Ramos (cell line): ENCODE measurements at regions not wholly inside any gene's neighbourhood (a gene's known extent, or its start where the extent isn't known, plus 50 kb on each side); places are given as distances from the start of the nearest gene placed in this dataset.

ENCODE experiments used
- in situ Hi-C: fragments of 300-500 bp; cut with MboI; formaldehyde crosslinking; loops from one replicate; pipeline ENCODE4 v1.14.3; 2022; ENCODE audit warnings: low sequenced_read_pairs; ENCODE audit not compliant: unreplicated experiment

DNA sequence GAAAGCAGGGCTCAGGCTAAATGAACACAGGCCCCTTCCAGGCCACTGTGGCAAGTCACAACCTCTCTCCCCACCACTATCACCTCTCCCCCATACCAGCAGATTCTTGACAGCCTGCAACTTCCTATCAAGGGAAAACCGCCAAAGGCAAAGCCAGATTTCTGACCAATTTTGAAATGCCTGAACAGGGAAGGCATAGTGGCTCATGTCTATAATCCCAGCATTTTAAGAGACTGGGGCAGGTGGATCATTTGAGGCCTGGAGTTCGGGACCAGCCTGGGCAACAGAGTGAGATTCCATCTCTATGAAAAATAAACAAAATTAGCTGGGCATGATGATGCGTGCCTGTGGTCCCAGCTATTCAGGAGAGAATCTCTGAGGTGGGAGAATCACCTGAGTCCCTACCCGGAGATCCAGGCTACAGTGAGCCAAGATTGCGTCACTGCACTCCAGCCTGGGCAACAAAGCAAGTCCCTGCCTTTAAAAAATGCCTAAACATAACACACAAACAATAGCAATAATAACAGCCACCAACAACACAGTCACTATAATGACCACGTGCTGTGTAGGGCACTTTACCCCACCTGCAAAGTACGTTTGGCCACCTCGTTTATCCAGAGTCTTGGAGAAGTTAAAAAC, 75.5 kb upstream of the GLI2 start:
- in situ Hi-C loops, result no loop called here

DNA sequence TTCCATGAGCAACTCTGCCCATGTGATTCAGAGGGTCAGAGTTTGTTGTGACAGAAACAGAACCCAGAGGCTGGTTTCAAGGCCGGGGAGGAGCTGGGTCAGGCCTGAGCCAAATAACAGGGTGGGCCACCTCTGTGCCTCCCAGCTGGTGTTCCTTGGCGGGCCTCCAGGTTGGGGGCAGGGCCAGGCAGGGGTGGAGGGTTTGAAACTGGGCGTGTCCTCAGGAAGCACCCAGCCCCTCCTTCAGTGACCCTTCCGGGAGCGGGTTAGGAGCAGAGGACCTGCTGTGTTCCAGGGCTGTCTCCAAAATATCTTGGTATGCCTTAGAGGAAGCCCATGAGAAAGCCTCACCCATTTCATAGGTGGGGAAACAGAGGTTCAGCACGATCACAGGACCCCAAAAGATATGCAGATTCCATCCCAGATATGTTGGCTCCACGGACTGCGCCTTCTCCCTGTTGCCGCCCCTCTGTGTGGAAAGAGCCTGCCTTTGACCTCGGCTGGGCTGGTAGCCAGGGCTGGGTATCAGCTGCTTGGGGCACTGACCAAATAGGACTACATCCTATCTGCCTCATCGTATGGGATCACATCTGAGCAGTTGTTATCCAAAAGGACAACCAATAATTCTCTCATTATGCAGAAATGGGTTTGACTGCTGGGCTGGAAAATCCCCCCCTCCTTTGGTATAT, 74.8 kb upstream of the GLI2 start:
- in situ Hi-C loops, result no loop called here

DNA sequence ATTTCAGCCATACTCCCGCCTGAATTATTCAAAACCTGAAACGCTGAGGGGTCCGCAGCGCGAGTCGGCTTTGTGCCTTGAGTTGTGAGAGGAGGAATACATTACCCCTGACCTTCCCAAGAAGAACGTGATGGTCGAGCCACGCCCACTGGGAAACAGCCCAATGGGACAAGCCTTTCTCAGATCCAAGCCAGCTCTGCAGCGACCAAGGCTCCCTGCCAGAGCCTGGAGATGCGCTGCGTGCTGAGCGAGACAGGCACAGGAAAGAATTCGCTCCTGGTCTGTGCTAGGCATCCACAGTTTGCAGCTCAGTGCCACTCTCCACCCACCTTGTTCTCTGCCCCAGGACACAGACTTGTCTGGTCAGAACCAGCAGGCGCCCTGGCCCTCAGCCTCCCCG, 74.1 kb upstream of the GLI2 start:
- in situ Hi-C loops, result no loop called here

DNA sequence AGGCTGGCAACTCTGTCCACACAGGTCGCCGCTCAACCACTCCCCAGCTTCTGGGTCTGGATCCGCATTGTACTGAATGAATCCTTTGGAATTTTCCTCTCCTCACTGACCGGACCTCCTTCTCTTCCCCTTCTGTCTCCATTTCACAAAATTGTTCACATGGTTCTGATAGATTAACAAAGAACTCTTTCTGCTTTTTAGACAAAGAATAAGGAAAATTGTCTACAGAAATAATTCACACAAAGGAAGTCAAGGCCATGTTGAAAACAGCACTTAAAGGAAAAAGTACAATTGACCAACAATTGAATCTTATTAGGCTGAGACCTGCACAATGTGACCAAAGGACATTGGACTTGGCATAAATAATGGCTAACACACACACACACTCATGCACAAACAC, 73.6 kb upstream of the GLI2 start:
- in situ Hi-C loops, result no loop called here

DNA sequence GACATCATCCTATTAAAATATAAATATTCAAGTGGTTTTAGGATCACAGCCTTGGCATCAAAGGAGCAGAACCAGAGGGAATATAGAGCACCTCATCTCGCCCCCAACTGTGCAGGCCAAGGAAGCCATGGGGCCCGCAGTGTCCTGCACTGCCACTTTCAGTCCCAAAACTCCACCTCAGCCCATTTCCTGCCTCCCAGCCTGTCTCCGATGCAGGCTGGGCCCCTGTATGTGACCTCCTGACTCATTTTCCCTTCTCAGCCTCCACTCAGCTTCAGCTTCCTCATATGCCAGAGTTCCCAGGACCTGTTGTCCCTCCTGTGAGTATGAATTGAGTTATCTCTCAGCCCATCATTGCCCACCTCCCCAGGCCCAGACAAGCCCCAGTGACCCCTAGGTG, 72.9 kb upstream of the GLI2 start:
- in situ Hi-C loops, result no loop called here

DNA sequence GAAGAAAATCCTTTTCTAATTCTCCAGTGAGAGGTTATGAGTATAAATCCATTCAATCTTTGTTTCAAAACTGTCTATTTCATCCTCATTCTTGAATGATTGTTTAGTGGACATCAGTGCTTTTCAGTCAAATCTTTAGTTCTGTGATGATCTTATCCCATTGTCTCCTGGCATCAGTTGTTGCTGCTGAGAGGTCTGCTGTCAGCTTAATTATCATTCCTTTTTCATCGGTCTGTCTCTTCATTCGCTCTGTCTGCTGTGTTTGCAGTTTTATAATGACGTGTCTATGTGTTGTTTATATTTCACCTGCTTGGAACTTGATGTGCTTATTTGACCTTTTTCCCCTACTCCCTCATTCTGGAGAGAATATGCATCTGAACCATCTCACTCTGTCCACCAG, 69.2 kb upstream of the GLI2 start:
- in situ Hi-C loops, result no loop called here

DNA sequence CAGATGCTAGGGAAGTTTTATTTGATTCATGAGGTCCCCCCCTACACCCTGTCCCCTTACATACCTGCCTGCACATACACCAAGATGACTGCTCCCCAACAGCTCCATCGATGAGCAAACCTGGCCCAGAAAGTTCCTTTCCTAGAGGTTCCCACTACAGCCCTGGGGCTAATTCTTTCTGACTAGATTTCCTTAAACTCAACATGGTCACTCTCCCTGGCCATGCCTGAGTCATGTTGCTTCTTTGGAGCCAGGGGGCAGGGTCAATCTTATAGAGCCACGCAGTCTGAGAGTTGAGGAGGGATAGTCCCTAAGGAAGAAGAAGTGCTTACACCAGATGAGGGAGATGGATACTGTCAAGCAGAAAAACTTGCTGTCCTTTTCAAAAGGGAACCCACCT, 67.7 kb upstream of the GLI2 start:
- in situ Hi-C loops, result no loop called here

DNA sequence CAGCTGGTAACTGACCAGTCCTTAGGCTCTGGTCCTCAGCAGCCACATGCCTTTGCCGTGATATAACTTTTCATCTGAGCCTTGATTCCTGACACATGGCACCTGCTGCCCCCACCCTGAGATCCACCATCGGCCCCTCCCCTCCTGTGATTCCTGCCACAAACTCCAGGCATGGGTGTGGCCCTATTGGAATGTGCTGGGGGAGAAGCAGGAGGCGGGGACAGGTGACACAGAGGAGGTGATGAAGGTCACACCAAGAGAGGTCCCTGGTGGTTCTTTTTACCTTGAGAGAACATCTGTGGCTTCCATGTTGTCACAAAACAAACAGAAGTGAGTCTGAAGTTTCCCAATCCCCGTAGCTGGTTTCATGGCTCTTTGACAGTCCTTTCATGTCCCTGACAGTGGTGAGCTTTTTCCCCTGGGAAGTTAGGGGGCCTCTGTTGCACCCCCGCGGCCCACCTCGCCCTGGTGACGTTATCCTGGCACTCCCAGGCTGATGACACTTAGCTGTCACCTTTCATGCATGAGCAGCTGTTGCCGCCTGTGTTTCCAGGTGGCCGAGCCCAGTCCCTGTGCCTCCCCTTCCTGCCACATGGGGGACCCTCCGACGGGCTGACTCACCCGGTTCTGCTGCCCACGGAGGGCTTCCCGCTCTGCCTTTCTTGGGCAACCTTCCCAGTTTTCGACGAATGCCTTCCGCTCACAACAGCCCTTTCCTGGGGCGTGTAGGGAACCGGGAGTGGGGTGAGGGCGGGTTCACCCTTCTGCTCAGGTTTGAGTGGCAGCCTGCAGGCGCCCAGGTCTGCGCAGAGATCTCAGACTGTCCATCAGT, 66.3 kb upstream of the GLI2 start:
- in situ Hi-C loops, result no loop called here

DNA sequence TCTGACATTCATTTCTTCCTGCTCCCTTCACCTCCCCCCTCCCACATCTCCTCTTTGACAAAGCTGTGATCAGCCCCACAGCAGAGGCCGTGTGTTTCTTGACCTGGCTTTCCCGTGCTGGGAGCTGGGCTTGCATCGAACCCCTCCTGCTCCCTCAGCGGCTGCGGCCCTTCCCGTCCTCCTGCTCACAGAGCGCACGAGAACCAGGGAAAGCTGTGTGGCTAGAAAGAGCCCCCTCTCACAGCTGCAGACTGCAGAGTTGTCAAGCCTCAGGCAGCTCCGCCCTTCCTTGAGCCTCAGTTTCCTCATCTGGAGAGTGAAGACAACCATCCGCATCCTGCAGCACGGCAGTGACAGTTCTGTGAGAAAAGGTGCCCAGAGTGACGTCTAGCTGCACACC, 65.7 kb upstream of the GLI2 start:
- in situ Hi-C loops, result no loop called here

DNA sequence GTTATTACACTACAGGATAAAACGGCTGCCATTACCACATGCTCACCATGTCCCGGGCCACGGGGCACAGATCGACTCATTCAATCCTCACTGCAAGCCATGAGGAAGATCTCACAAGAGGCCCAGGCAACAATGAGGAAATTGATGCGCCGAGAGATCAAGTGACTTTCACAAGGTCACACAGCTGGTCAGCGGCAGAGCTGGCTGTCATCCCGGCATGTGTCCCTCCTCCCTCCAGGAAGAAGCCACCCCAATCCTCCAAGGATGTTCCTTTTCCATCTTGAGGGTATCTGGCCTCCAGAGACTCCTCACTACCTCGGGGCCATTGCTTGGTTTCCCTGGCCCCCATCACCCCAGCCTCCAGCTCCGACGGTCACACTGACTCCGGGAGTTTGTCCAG, 65.3 kb upstream of the GLI2 start:
- in situ Hi-C loops, result no loop called here

DNA sequence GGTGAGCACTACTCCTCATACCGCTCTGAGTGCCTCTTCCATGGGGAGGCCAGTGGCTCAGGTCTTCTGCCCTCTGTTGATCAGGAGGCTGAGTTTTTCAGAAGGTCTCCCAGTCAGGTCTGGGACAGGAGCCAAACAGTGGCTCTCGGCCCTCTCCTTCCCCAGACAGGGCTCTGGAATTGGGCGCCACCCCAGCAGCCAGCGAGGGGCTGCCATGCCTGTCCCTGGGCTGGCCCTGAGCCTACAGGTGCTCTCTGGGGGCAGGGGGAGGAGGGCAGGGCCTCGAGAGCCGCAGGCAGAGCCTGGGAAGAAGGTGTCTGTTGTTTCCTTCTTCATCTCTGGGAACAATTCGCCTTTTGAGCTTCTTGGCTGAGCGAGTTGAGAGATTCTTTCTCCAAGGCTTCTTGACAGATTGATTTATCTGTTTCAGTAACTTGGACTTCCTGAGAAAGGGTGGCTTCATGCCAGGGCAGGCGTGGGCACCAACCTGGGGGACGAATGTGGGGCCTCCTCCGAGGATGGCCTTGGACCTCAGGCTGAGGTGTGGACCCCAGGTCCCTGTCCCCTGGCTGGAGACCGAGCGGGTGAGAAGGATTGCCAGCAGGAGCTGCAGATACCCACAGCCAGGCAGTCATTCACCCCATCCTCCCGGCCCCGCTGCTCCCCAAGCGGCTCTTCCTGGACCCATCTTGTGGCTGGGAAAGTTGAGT, 64.7 kb upstream of the GLI2 start:
- in situ Hi-C loops, result no loop called here

DNA sequence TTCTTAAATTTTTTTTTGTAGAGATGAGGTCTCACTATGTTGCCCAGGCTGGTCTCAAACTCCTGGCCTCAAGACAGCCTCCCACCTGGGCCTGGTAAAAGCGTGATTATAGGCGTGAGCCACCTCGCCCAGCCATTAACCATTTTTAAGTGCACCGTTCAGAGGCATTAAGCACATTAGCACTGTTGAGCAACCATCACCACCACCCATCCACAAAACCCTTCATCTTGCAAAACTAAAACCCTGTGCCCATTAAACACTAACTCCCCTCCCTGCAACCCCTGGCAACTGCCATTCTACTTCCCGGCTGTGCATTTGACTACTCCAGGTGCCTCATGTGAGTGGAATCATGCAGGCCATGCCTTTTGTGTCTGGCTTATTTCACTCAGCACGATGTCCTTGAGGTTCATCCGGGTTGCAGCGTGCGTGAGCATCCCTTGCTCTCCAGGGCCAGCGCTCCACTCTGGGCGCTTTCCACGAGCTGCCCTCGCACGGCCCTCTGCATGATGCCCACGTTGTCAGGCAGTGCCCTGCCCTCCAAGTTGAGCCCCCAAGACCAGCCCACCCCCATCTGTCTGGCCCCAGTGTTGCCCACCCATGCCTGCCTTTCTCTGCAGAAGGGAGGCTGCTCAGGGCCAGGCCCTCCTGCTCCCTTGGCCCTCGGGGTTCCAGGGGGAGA, 63.0 kb upstream of the GLI2 start:
- in situ Hi-C loops, result no loop called here

DNA sequence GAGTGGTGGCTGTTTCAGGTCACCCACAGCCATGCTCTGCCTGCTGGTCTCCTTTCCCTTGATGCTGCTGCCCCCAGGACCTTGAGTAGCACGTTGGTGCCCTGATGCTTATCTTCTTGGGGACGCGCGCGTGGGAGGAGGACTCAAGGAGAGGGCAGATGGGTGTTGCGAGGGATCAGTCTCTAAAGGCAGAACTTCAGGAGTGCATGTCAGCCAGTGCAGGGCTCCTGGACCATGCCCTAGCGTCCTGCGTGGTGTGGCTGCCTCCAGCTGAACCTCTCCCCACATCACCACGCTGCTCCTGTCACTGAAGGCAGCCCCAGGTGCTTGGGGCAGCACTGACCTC, 62.5 kb upstream of the GLI2 start:
- in situ Hi-C loops, result no loop called here

DNA sequence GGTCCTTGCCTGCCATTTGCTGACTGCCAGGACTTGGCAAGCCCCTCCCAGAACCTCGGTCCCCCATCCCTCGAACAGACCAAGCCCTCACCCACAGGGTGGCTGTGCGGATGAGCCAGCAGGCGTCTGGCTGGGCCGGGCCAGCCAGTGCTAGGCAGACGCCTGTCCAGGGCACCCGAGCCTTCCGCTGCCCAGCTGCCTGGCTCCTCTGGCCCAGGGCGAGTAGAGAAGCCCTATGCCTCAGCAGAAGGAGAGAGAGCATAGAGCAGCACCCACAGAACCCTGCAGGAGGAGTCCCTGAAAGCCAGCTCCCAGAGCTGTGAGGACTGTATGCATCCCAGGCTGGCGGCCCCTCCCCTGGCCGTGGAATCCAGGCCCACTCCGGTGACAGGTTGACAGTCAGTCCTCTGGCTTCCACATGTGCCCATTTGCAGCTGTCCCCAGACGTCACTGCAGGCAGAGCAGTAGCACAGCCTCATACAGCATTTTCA, 62.1 kb upstream of the GLI2 start:
- in situ Hi-C loops, result no loop called here

DNA sequence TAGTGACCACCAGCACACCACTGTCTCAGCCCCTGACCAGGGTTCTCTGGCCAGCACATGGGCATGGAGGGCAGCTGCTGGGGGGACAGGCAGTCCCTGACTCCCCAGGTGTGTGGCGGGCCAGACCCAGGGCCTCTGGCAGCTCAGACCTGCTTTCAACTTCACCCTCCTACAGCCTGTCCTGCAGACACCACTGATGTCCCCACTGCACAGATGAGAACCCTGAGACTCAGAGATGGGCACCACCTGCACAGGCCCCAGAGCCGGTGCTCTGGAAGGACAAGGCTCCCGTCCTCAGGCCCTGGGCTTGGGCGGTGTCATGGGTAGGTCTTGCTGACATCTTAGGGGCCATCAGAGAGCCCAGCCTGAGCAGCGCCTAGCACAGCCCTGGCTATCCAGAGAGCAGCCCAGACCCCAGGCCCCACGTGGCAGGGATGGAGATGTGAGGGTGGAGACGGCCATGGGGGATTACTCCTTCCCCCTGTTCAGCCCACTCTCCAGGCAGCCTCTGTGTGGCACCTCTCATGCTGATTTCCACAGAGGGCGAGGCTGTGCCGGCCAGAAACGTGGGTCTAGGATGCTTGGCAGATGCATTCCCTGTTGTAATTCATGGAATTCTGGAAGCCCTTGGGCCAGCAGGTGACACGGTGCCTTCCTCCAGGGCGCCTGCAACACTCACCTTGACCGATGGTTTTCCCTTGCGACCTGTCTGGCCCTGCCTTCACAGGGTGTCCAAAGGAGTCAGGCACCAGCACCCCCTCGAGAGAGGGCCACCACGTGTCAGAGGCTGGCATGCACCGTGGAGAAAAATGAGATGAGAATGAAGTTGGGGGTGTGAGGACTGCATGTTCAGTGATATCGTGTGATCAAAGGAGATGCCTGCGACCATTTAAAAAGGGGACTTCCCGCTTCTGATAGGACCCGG, 61.2 kb upstream of the GLI2 start:
- in situ Hi-C loops, result loop anchor here (25.0 kb wide), 1 partner anchor 962 kb away; no protein-coding TSS in a partner anchor

DNA sequence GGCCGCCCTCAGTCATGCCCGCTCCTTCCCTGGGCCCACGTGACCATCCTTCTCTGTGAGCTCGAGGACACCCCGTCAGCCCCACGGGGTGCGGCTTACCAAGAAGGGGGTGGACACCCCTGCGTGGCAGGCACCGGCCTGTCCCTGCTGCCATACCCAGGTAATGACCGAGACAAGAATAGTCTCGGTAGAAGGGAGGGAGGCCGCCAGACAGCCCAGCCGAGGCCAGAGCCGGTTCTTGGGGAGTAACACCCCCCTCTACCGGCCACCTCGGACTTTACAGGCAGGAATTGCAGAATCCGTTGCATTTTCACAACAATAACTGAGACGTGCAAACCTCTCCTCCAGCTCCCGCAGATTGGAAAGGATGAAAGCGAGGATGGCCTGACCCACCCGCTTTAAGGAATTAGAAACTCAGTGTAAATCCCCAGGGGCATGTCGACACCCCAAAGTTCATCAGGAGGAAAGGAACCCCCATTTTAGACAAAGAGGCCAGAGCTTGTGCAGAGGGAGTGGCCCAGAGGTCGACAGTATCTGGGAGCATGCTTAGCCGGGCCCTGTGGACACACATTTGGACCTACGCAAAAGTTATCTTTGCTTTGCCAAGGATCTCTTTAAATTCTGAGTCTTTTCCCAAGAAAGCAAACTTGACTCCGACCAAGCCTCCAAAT, 60.1 kb upstream of the GLI2 start:
- in situ Hi-C loops, result loop anchor here (25.0 kb wide), 1 partner anchor 963 kb away; no protein-coding TSS in a partner anchor

DNA sequence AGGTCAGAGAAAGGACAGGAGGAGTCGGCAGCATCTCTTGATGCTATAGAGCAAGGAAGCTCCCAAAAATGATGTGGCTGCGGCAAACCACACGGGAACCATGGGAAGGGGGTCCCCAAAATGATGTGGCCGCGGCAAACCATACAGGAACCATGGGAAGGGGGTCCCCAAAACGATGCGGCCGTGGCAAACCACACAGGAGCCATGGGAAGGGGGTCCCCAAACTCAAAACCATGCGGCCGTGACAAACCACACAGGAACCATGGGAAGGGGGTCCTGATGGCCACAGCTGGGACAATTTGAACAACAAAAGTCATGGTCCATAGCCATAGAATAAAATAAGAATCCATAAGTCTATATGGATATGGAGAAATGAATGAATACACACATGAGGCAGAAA, 58.4 kb upstream of the GLI2 start:
- in situ Hi-C loops, result loop anchor here (25.0 kb wide), 1 partner anchor 965 kb away; no protein-coding TSS in a partner anchor

DNA sequence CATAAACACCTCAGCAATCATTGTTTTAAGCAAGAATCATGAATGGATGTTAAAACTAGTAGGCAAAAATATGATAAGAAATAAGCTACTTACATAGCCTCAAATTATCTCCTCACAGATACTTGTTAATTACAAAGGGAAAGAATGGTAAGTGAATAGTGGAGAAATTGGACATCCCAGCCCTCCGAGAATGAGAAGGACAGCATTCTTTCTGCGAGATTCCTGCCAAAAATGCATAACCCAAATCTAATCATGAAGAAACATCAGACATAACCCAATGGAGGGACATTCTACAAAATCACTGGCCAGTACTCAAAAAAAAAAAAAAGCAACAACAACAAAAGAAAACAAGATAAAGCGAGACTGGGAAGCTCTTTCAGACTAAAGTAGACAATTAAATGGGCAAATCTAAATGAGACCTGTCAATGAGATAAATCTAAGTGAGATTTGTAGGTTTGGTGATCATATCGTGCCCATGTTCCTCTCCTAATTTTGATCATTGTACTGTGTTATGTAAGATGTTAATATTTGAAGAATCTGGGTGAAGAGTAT, 57.9 kb upstream of the GLI2 start:
- in situ Hi-C loops, result loop anchor here (25.0 kb wide), 1 partner anchor 965 kb away; no protein-coding TSS in a partner anchor
